Stimulated activated naive B cell treated with anti-CD40 and anti-IgM and Interleukin-4, amounts not matched to agents 10 μg/mL and 1 μg/mL and 100 μg/mL, for 72 hours (primary cell): ENCODE measurements at regions not wholly inside any gene's neighbourhood (a gene's known extent, or its start where the extent isn't known, plus 50 kb on each side); places are given as distances from the start of the nearest gene placed in this dataset.
A peak's percentile ranks its signal among the peaks of the same experiment; 100 is the strongest.

Experiments
- ATAC-seq, 2 donors: fragments of 150-1000 bp; cut with Tn5 transposase; replicated peaks; 2 replicates each; pipeline ENCODE4 v1.10.0; 2021; ENCODE audit warnings: moderate library complexity in 1 of 2
- DNase-seq: peaks from one replicate; pipeline ENCODE4 v3.0.0; 2021
- H3K27ac Mint-ChIP-seq: one replicate; pipeline ENCODE4 v1.8.0; 2022; ENCODE audit warnings: mild to moderate bottlenecking, mixed read lengths
- H3K27me3 Mint-ChIP-seq, 2 donors: one replicate each; pipeline ENCODE4 v1.8.0; 2022; ENCODE audit warnings: mixed read lengths in 2 of 2
- H3K36me3 Mint-ChIP-seq, 2 donors: one replicate each; pipeline ENCODE4 v1.8.0; 2022; ENCODE audit warnings: mixed read lengths in 2 of 2, mild to moderate bottlenecking in 1 of 2
- H3K4me1 Mint-ChIP-seq, 2 donors: one replicate each; pipeline ENCODE4 v1.8.0; 2022; ENCODE audit warnings: mixed read lengths in 2 of 2, mild to moderate bottlenecking in 1 of 2
- H3K4me3 Mint-ChIP-seq, 2 donors: one replicate each; pipeline ENCODE4 v1.8.0; 2022; ENCODE audit warnings: mild to moderate bottlenecking in 2 of 2, mixed read lengths in 2 of 2, moderate library complexity in 1 of 2
- H3K9me3 Mint-ChIP-seq, 2 donors: one replicate each; pipeline ENCODE4 v1.8.0; 2022; ENCODE audit warnings: mixed read lengths in 2 of 2, mild to moderate bottlenecking in 1 of 2

DNA sequence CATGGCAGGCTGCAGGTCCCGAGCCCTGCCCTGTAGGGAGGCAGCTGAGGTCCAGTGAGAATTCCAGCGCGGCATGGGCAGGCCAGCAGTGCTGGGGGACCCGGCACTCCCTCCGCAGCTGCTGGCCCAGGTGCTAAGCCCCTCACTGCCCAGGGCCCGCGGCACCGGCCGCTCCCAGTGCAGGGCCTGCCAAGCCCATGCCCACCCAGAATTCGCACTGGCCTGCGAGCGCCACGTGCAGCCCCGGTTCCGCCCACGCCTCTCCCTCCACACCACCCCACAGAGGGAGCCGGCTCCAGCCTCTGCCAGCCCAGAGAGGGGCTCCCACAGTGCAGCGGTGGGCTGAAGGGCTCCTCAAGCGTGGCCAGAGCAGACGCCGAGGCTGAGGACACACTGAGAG, 158.5 kb upstream of the ACVR2A start:
- Mint-ChIP-seq H3K9me3 (peaks cover 0 to 1% of the 10 kb centered on the region in 2 donors), H3K27ac (no peak overlapping the region), H3K27me3 (peaks cover 0 to 5% of the 10 kb centered on the region in 2 donors), H3K4me3 (no peak overlapping the region), H3K4me1 (peaks cover 9 to 14% of the 10 kb centered on the region in 2 donors), H3K36me3 (no peaks in the 10 kb centered on the region)
- no peak for ATAC-seq
- no peak for DNase-seq

DNA sequence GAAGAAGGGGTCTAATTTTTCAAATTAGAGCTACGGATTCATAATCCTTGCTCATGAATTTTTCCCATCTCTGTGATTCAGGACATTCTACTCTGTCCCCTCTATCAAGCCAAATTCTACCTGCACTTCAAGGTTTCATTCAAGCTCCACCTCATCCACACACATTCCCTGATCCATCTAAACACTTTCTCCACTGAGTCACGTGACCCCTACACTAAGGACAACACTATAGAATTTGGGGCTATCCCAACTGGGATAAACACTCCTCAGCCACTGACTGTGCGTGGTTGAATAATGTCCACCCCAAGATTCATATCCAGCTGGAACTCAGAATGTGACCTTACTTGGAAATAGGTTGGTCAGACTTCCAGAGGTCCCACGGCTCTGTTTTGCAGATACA, 159.9 kb upstream of the ACVR2A start:
- DNase-seq (no peak), ATAC-seq (no peak)
- Mint-ChIP-seq H3K36me3 (no peaks in the 10 kb centered on the region), H3K4me1 (peaks cover 9 to 13% of the 10 kb centered on the region in 2 donors), H3K4me3 (no peak overlapping the region), H3K27me3 (peaks cover 0 to 5% of the 10 kb centered on the region in 2 donors), H3K9me3 (peaks cover 0 to 1% of the 10 kb centered on the region in 2 donors), H3K27ac (no peak overlapping the region)

DNA sequence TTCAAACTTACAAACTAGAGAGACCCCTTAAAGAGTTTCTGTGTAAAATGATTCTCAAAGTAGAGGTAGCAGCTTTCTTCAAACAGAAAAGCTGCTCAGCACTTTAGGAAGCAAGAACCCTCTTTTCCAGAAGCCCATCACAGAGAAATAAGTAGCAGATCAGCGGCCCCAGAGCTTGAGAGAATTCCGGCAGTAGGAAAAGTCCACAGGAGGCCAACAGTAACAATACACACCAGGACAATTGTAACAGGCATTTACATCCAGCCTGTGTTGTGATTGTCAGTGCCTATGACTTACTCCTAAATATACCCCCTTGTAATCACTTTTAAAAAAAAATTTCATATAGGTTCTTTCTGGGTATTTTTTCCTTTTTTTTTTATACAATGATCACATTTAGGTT, 161.4 kb upstream of the ACVR2A start:
- Mint-ChIP-seq H3K4me3 (no peak overlapping the region), H3K27me3 (no peaks in the 10 kb centered on the region), H3K4me1 (no peaks in the 10 kb centered on the region), H3K9me3 (peaks cover 0 to 1% of the 10 kb centered on the region in 2 donors), H3K36me3 (no peaks in the 10 kb centered on the region), H3K27ac (no peak overlapping the region)
- no peak for DNase-seq
- ATAC-seq, result no peak

DNA sequence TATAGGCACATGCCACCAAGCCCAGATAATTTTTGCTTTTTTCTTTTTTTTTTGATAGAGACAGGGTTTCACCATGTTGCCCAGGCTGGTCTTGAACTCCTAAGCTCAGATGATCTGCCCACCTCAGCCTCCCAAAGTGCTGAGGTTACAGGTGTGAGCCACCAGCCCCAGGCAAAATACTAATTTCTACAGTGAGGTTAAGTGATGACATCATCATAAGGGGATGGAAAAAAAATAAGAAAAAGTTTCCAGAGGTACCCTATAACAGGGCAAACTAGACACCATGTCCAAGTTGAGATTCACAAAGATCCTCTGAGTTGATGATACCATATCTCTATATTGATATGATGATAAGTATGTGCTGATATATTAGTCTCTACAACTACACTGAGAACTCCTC, 163.7 kb upstream of the ACVR2A start:
- Mint-ChIP-seq H3K27ac (no peak overlapping the region), H3K4me1 (no peaks in the 10 kb centered on the region), H3K27me3 (no peaks in the 10 kb centered on the region), H3K9me3 (peaks cover 0 to 1% of the 10 kb centered on the region in 2 donors), H3K36me3 (no peaks in the 10 kb centered on the region), H3K4me3 (no peak overlapping the region)
- DNase-seq (no peak), ATAC-seq (no peak)

DNA sequence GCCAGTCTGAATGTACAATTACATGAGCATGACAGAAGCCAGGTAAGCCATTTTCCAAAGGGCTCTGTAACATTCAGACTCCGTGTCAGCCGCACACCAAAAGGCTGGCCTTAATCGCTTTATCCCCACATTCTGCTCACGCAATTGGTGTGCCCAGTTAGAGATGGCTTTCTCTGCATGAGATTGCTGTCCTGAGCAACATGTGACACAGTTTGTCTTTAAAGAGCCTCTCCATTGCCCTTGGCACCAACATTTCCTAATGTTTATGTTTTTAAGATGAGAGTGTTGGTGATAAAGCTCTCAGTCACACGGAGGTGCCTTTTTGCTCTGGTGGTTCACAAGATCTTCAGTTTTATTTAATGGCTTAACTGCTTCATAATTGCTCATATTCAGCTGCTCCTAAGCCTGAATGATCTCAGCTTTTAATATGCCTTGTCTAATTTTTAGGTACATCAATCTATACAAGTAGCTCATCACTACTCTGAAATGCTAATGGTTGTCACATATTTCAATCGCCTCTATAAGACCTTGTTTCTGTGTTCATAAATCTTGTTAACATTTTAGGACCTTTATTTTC, 164.8 kb upstream of the ACVR2A start:
- ATAC-seq, result no peak
- no peaks in the 10 kb centered on the region for H3K27me3 Mint-ChIP-seq

DNA sequence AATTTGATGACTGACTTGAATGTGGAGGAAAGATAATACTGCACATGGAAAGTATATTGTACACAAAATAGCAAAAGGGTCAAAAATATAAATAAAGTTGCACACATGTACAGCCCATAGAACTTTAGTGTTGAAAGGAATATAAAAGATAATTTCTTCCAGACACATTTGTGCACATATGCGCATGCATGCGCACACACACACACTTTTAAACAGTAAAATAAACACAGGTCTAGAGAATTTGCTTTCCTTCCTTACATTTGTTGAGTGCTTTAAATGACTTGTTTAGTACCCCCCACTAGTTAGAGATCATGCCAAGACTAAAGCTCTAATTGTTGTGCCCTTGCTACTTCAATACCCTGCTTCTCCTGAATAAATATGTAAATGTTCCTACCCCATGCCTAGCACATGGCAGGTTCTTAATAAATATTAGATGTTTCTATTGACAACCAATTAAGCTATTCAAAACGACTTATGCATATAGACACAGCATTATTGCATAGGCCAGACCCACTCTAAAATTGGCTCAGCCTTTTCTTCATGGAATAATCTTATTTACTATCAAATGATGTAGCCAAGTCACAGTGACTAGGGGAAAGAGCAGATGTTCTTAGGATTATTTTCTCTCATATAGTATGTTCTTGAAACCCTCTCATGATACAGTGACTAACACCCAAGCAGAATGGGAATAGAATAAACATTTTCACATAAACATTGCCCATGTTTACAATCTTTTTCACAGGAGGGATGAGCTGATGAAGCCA, 165.5 kb upstream of the ACVR2A start:
- DNase-seq, result no peak
- peaks cover 0 to 2% of the 10 kb centered on the region in 2 donors for H3K9me3 Mint-ChIP-seq
- H3K27me3 Mint-ChIP-seq, result no peaks in the 10 kb centered on the region
- no peak overlapping the region for H3K27ac Mint-ChIP-seq
- no peak for ATAC-seq
- H3K4me3 Mint-ChIP-seq, result no peak overlapping the region
- no peaks in the 10 kb centered on the region for H3K4me1 Mint-ChIP-seq
- H3K36me3 Mint-ChIP-seq, result no peaks in the 10 kb centered on the region

More for the DNA sequence above, 164.8 kb upstream of the ACVR2A start:
- Mint-ChIP-seq H3K4me3 (no peak overlapping the region), H3K9me3 (peaks cover 0 to 3% of the 10 kb centered on the region in 2 donors), H3K36me3 (no peaks in the 10 kb centered on the region), H3K27ac (no peak overlapping the region), H3K4me1 (no peaks in the 10 kb centered on the region)
- DNase-seq, result no peak

DNA sequence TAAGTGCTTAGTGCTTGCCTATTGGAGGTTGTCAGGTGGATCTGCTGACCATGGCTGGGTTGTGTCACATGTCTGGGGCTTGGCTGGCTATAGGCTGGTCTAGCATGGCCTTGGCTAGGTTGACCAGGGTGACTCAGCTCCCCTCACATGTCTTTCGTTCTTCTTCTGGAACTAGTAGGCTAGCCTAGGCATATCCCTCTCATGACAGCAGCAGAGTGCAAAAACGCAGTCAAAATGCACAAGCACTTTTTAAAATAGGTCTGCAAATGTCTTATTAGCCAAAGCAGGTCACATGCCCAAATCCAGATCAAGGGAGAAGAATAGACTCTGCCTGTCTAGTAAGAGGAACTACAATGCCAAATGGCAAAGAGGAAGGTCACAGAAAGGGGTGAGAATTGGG, 179.7 kb upstream of the ACVR2A start:
- H3K36me3 Mint-ChIP-seq, result no peaks in the 10 kb centered on the region
- ATAC-seq (peak in 1 of 2 donors; percentile 23), DNase-seq (no peak)
- H3K4me1 Mint-ChIP-seq, result no peaks in the 10 kb centered on the region
- H3K9me3 Mint-ChIP-seq, result peaks cover 0 to 2% of the 10 kb centered on the region in 2 donors
- no peaks in the 10 kb centered on the region for H3K27me3 Mint-ChIP-seq
- no peak overlapping the region for H3K27ac Mint-ChIP-seq
- no peak overlapping the region for H3K4me3 Mint-ChIP-seq

DNA sequence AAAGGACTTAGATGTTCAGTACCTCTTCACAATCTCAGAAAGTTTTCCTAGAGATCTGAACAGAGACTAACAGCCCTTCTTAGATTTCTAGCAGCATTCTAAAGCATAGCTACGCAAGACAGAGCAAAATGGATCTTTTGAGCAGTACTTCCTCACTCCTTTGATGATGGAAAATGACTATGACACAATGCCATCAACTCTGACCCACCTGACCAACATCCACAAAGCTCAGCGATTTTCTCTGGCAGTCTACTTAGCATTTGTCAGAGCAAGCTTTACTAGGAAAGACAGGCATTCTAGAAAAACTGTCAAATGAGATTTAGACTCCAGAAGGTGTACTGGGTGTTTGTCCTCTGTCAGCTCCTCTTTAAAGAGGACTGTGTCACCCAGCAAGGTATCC, 180.9 kb upstream of the ACVR2A start:
- Mint-ChIP-seq H3K9me3 (peaks cover 0 to 2% of the 10 kb centered on the region in 2 donors), H3K4me1 (no peaks in the 10 kb centered on the region), H3K36me3 (no peaks in the 10 kb centered on the region), H3K27me3 (no peaks in the 10 kb centered on the region), H3K4me3 (no peak overlapping the region), H3K27ac (no peak overlapping the region)
- no peak for ATAC-seq
- DNase-seq, result no peak

DNA sequence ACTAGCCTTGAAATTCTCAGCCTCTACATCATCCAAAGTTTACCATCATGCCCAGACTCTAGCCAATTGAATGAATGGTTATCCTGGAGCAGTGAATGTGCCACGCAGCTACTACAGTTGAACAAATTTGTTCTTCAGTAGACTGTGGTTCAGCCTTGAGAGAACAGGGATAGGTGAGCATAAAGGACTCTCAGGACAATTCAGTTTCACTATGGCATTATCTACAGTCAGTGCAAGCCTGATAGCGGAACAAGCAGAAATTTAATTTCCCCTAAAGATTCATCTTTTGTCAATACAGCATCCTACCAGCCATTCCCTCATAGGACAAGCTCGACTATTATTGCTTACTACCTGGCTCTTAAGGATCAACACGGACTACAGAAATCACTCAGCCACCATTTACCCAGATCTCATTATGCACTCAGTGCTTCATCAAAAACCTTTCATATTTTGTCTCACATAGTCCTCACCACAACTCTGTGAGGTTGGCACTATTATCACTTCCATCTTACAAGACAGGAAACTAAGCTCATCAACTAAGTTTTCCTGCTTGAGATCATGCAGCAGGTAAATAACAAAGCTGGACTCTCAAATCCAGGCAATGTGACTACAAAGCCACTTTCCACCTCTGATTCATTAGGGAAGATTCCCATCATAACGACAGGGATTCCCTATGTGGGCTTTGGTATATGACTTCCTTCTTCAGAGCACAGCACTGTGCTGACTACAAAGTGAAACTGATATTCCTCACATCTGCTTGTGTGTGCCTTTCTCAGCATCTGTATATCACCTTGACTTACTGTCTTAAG, 181.5 kb upstream of the ACVR2A start:
- no peaks in the 10 kb centered on the region for H3K27me3 Mint-ChIP-seq
- H3K4me3 Mint-ChIP-seq, result no peak overlapping the region
- ATAC-seq (no peak), DNase-seq (no peak)
- H3K4me1 Mint-ChIP-seq, result no peaks in the 10 kb centered on the region
- H3K36me3 Mint-ChIP-seq, result no peaks in the 10 kb centered on the region
- no peak overlapping the region for H3K27ac Mint-ChIP-seq
- H3K9me3 Mint-ChIP-seq, result peaks cover 0 to 2% of the 10 kb centered on the region in 2 donors

DNA sequence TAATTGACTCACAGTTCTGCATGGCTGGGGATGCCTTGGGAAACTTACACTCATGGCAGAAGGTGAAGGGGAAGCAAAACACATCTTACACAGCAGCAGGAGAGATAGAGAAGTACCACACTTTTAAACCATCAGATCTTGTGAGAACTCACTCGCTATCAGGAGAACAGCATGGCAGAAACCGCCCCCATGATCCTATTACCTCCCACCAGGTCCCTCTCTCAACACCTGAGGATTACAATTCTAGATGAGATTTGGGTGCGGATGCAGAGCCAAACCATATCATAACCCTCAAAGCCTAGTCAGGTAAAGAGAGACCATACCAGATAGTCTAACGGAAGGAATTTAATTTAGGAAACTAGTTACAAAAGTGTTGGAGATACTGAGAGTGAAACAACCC, 182.6 kb upstream of the ACVR2A start:
- Mint-ChIP-seq H3K27me3 (no peaks in the 10 kb centered on the region), H3K27ac (no peak overlapping the region), H3K4me3 (no peak overlapping the region), H3K4me1 (no peaks in the 10 kb centered on the region), H3K36me3 (no peaks in the 10 kb centered on the region), H3K9me3 (peaks cover 0 to 2% of the 10 kb centered on the region in 2 donors)
- DNase-seq (no peak), ATAC-seq (no peak)

DNA sequence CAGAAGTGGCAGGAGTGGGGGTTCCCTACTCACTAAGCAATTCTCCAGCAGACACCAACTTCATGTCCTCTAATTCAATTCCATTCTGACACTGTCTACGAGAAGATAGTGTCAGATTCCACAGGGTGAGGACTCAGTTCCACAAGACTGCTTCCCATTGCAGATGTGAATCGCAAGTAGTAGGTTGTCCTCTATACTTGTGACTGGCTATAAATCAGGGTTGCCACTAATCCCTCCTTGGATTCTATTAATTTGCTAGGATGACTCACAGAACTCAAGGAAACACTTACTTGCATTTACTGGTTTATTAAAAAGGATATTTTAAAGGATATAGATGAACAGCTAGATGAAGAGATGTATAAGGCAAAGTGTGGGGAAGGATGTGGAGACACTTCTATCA, 184.1 kb upstream of the ACVR2A start:
- no peak for ATAC-seq

DNA sequence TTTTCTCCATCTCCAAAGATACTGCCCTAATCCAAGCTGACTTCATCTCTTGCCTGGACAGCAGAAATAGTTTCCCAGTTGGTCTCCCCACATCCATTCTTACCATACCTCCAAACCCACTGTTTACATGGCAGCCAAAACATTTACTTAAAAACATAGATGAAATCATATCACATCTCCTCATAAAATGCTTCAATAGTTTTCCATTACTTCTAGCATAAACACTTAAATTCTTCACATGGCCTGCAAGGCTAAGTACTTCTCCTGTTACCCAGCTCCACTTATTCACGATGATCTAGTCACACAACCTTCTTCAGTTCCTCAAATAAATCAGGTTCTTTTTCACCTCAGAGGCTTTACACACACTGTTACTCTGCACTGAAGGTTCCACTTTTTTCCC, 185.8 kb upstream of the ACVR2A start:
- no peaks in the 10 kb centered on the region for H3K9me3 Mint-ChIP-seq
- no peaks in the 10 kb centered on the region for H3K36me3 Mint-ChIP-seq
- no peaks in the 10 kb centered on the region for H3K4me1 Mint-ChIP-seq
- ATAC-seq (peak; percentile 43 to 46), DNase-seq (no peak)
- H3K27ac Mint-ChIP-seq, result no peak overlapping the region
- no peak overlapping the region for H3K4me3 Mint-ChIP-seq
- no peaks in the 10 kb centered on the region for H3K27me3 Mint-ChIP-seq

More for the DNA sequence above, 184.1 kb upstream of the ACVR2A start:
- H3K27ac Mint-ChIP-seq, result no peak overlapping the region
- no peaks in the 10 kb centered on the region for H3K4me1 Mint-ChIP-seq
- peaks cover 0 to 2% of the 10 kb centered on the region in 2 donors for H3K9me3 Mint-ChIP-seq
- no peaks in the 10 kb centered on the region for H3K36me3 Mint-ChIP-seq
- no peak overlapping the region for H3K4me3 Mint-ChIP-seq
- no peak for DNase-seq
- H3K27me3 Mint-ChIP-seq, result no peaks in the 10 kb centered on the region

DNA sequence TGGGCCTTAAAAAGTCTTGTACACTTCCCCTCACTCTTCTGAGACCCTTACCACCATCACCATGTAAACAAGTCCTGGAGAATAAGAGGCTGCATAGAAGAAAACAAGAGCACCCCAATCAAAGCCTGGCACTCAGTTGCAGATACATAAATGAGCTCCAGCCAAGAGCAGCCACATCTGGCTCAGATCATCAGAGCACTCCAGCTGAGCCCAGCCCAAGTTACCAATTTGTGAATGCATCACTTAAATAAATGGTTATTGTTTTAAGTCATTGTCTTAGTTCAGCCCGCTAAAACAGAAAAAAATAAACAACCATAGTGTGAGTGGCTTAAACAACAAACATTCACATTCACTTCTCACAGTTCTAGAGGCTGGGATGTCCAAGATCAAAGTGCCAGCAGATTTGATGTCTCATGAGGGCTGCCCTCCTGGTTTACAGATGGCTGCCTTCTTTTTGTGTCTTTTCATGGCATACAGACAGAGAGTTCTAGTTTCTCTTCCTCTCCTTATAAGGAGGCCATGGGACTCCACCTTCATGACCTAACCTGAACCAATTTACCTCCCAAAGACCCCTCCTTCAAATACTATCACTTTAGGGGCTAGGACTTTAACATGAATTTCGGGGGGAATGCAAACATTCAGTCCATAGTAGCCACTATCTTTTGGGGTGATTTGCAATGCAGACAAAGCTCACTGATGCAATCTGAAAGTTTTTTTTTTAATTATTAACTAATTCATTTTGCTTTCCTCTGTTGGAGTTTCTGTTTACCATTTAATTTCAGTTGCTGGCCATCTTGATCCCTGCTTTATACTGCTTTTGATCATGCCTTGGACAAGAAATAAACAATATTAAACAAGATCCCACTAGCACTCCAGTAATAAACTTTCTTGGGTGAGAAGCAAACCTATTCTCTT, 187.5 kb upstream of the ACVR2A start:
- Mint-ChIP-seq H3K4me3 (no peak overlapping the region), H3K27me3 (no peaks in the 10 kb centered on the region), H3K36me3 (no peaks in the 10 kb centered on the region), H3K27ac (peak overlapping the region; percentile 32), H3K4me1 (no peaks in the 10 kb centered on the region), H3K9me3 (no peaks in the 10 kb centered on the region)
- DNase-seq (no peak), ATAC-seq (no peak)

DNA sequence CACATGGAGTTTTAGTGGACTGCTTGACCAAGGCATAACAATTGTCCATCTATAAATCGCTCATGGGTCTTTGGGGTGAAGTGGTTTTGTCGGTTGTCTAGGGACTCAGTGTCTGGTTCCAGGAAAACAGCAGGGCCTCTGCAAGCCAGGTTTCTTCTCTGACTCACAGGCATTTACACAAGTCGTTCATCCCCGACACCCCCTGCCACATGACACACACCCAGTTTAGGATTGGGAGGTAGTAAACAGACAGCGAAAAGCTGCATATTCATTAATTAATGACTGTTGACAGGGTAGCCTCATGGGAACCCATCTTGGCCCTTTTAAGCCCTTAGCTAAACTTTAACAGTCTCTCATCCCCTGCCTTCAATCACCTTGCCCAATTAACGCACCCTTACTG, 194.8 kb upstream of the ACVR2A start:
- Mint-ChIP-seq H3K4me1 (no peaks in the 10 kb centered on the region), H3K36me3 (no peaks in the 10 kb centered on the region), H3K27ac (no peak overlapping the region), H3K27me3 (peaks cover 0 to 8% of the 10 kb centered on the region in 2 donors), H3K4me3 (no peak overlapping the region), H3K9me3 (no peaks in the 10 kb centered on the region)
- DNase-seq (no peak), ATAC-seq (no peak)
